H1 (cell line): ENCODE measurements at regions not wholly inside any gene's neighbourhood (a gene's known extent, or its start where the extent isn't known, plus 50 kb on each side); places are given as distances from the start of the nearest gene placed in this dataset.

ENCODE experiments used
- CTCF ChIP-seq, 3 experiments: IDR thresholded peaks; 1 replicate in 2 of 3; 2 replicates in 1 of 3; pipeline versions ENCODE4 v1.5.1 to v1.6.1; 2011; ENCODE audit warnings: low read length in 3 of 3, mild to moderate bottlenecking in 3 of 3, inconsistent platforms in 2 of 3, low read depth in 1 of 3, moderate library complexity in 1 of 3; ENCODE audit not compliant: insufficient read depth in 1 of 3; ENCODE audit errors: control extremely low read depth in 1 of 3
- E2F6 ChIP-seq: IDR thresholded peaks from 2 replicates; pipeline ENCODE4 v1.6.1; 2012; ENCODE audit warnings: inconsistent platforms
- POLR2A ChIP-seq, 2 experiments: IDR thresholded peaks; 1 replicate in 1 of 2; 2 replicates in 1 of 2; pipeline ENCODE4 v1.6.1; 2011; ENCODE audit warnings: low read depth in 2 of 2, low read length in 2 of 2, mild to moderate bottlenecking in 2 of 2; ENCODE audit errors: control extremely low read depth in 1 of 2
- TBP ChIP-seq: IDR thresholded peaks from 2 replicates; pipeline ENCODE4 v1.6.1; 2011; ENCODE audit warnings: low read depth, low read length, improper control_type of control experiment

GRCh38 chr10:63027531-63027930, 105.6 kb upstream of the NRBF2 start:
- TF ChIP-seq POLR2A (IDR thresholded peaks at IDR 0.05; ENCODE audit: control extremely low read depth in 1 of 2, low read depth in 2 of 2, low read length in 2 of 2) (no peak), CTCF (IDR thresholded peaks at IDR 0.05; ENCODE audit: control extremely low read depth in 1 of 3, insufficient read depth in 1 of 3, low read depth in 1 of 3, low read length in 3 of 3) (no peak), TBP (no peak), E2F6 (no peak)
